ENCODE measurements at regions not wholly inside any gene's neighbourhood (a gene's known extent, or its start where the extent isn't known, plus 50 kb on each side); places are given as distances from the start of the nearest gene placed in this dataset.

GRCh38 chr6:139863964-139864363 is 489.5 kb upstream of the CITED2 start:
- Histone ChIP-seq H3K9ac (ENCODE audit: low read length) (no peak overlapping the region), H3K4me2 (ENCODE audit: low read length, poor library complexity, severe bottlenecking) (no peak overlapping the region), H3K27me3 (ENCODE audit: control insufficient read depth in 1 of 2, insufficient read depth in 1 of 2, low read length in 2 of 2) (no peaks in the 10 kb centered on the region), H3K79me1 (replicated peaks; ENCODE audit: low read length, poor library complexity, severe bottlenecking) (no peaks in the 10 kb centered on the region), H3K14ac (ENCODE audit: low read length in 2 of 2) (no peak overlapping the region), H2AK5ac (ENCODE audit: low read length, severe bottlenecking) (no peak overlapping the region), H3K27ac (ENCODE audit: low read length, poor library complexity, severe bottlenecking) (no peak overlapping the region), H3K9me3 (ENCODE audit: control insufficient read depth, low read length) (no peaks in the 10 kb centered on the region), H3K23ac (ENCODE audit: low read length in 2 of 2) (no peak overlapping the region), H3K4me3 (ENCODE audit: insufficient read depth in 1 of 2, low read depth in 1 of 2, low read length in 2 of 2) (no peak overlapping the region), H3K4ac (ENCODE audit: low read depth in 1 of 2, low read length in 2 of 2) (no peak overlapping the region), H2BK15ac (ENCODE audit: low read depth, poor library complexity, severe bottlenecking) (no peak overlapping the region), H2BK12ac (ENCODE audit: low read length in 2 of 2) (no peak overlapping the region), H3K4me1 (ENCODE audit: control insufficient read depth, insufficient read depth, low read depth, low read length) (peaks cover 1% of the 10 kb centered on the region), H2BK120ac (ENCODE audit: low read depth, low read length) (no peak overlapping the region), H4K91ac (ENCODE audit: low read length) (no peak overlapping the region), H3K36me3 (ENCODE audit: control insufficient read depth in 1 of 2, insufficient read depth in 2 of 2, low read depth in 1 of 2, low read length in 2 of 2) (no peaks in the 10 kb centered on the region), H2BK5ac (ENCODE audit: low read depth, low read length, poor library complexity, severe bottlenecking) (no peak overlapping the region), H4K8ac (ENCODE audit: low read length) (no peak overlapping the region), H3K18ac (ENCODE audit: low read depth in 1 of 2, low read length in 2 of 2) (no peak overlapping the region), H2AFZ (ENCODE audit: low read depth, low read length) (no peak overlapping the region)
- DNase-seq: no peak
- WGBS: no CpG with 5 or more reads among the region's 1 CpG

DNA sequence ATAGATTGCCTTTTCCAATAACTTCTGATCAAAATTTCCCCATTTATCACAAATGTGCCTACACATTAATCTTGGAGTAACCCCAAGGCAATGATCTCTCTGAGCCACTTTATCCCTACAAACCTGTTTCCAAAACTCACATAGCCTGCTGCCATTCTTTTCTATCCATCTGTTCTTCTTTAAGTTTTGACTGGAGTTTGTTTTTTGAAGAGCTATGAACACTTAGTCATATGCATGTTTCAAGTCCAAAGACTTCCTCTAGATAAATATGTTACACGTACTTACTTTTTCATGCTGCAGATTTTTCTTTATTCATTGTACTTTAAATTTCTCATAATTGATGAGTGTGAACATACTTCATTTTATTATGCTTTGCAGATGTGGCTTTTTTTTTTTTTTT is 488.9 kb upstream of the CITED2 start:
- H2BK120ac ChIP-seq (ENCODE audit: low read depth, low read length): no peak overlapping the region
- H3K27ac ChIP-seq (ENCODE audit: low read length, poor library complexity, severe bottlenecking): no peak overlapping the region
- no peak overlapping the region for H3K23ac ChIP-seq (ENCODE audit: low read length in 2 of 2)
- no peak for DNase-seq
- WGBS: no CpG with 5 or more reads among the region's 1 CpG
- H3K18ac ChIP-seq (ENCODE audit: low read depth in 1 of 2, low read length in 2 of 2): no peak overlapping the region
- H3K36me3 ChIP-seq (ENCODE audit: control insufficient read depth in 1 of 2, insufficient read depth in 2 of 2, low read depth in 1 of 2, low read length in 2 of 2): no peaks in the 10 kb centered on the region
- H4K8ac ChIP-seq (ENCODE audit: low read length): no peak overlapping the region
- H3K4ac ChIP-seq (ENCODE audit: low read depth in 1 of 2, low read length in 2 of 2): no peak overlapping the region
- no peak overlapping the region for H3K4me3 ChIP-seq (ENCODE audit: insufficient read depth in 1 of 2, low read depth in 1 of 2, low read length in 2 of 2)
- H3K27me3 ChIP-seq (ENCODE audit: control insufficient read depth in 1 of 2, insufficient read depth in 1 of 2, low read length in 2 of 2): no peaks in the 10 kb centered on the region
- no peak overlapping the region for H2BK15ac ChIP-seq (ENCODE audit: low read depth, poor library complexity, severe bottlenecking)
- no peak overlapping the region for H3K4me2 ChIP-seq (ENCODE audit: low read length, poor library complexity, severe bottlenecking)
- H2AK5ac ChIP-seq (ENCODE audit: low read length, severe bottlenecking): no peak overlapping the region
- no peak overlapping the region for H3K9ac ChIP-seq (ENCODE audit: low read length)
- H2BK5ac ChIP-seq (ENCODE audit: low read depth, low read length, poor library complexity, severe bottlenecking): no peak overlapping the region
- H3K79me1 ChIP-seq (replicated peaks; ENCODE audit: low read length, poor library complexity, severe bottlenecking): no peaks in the 10 kb centered on the region
- no peak overlapping the region for H2AFZ ChIP-seq (ENCODE audit: low read depth, low read length)
- no peak overlapping the region for H2BK12ac ChIP-seq (ENCODE audit: low read length in 2 of 2)
- H3K4me1 ChIP-seq (ENCODE audit: control insufficient read depth, insufficient read depth, low read depth, low read length): peaks cover 1% of the 10 kb centered on the region
- no peak overlapping the region for H3K14ac ChIP-seq (ENCODE audit: low read length in 2 of 2)
- H4K91ac ChIP-seq (ENCODE audit: low read length): no peak overlapping the region
- no peaks in the 10 kb centered on the region for H3K9me3 ChIP-seq (ENCODE audit: control insufficient read depth, low read length)

- H3K4me1 ChIP-seq (ENCODE audit: control insufficient read depth, insufficient read depth, low read depth, low read length): peaks cover 1% of the 10 kb centered on the region
- H3K4me3 ChIP-seq (ENCODE audit: insufficient read depth in 1 of 2, low read depth in 1 of 2, low read length in 2 of 2): no peak overlapping the region
- no peak overlapping the region for H2BK120ac ChIP-seq (ENCODE audit: low read depth, low read length)
- no peak overlapping the region for H2AK5ac ChIP-seq (ENCODE audit: low read length, severe bottlenecking)
- H3K79me1 ChIP-seq (replicated peaks; ENCODE audit: low read length, poor library complexity, severe bottlenecking): no peaks in the 10 kb centered on the region
- H2BK12ac ChIP-seq (ENCODE audit: low read length in 2 of 2): no peak overlapping the region
- no peak overlapping the region for H3K23ac ChIP-seq (ENCODE audit: low read length in 2 of 2)
- no peak overlapping the region for H3K18ac ChIP-seq (ENCODE audit: low read depth in 1 of 2, low read length in 2 of 2)
- no peak overlapping the region for H3K14ac ChIP-seq (ENCODE audit: low read length in 2 of 2)
- H3K4ac ChIP-seq (ENCODE audit: low read depth in 1 of 2, low read length in 2 of 2): no peak overlapping the region
- no peaks in the 10 kb centered on the region for H3K27me3 ChIP-seq (ENCODE audit: control insufficient read depth in 1 of 2, insufficient read depth in 1 of 2, low read length in 2 of 2)
- H3K4me2 ChIP-seq (ENCODE audit: low read length, poor library complexity, severe bottlenecking): no peak overlapping the region
- no peak overlapping the region for H4K8ac ChIP-seq (ENCODE audit: low read length)
- WGBS: 92% methylated on average over 2 of the region's 2 CpGs
- no peak for DNase-seq
- no peaks in the 10 kb centered on the region for H3K9me3 ChIP-seq (ENCODE audit: control insufficient read depth, low read length)
- H2BK15ac ChIP-seq (ENCODE audit: low read depth, poor library complexity, severe bottlenecking): no peak overlapping the region
- no peak overlapping the region for H2BK5ac ChIP-seq (ENCODE audit: low read depth, low read length, poor library complexity, severe bottlenecking)
- no peak overlapping the region for H3K9ac ChIP-seq (ENCODE audit: low read length)
- no peak overlapping the region for H4K91ac ChIP-seq (ENCODE audit: low read length)
- H2AFZ ChIP-seq (ENCODE audit: low read depth, low read length): no peak overlapping the region
- H3K36me3 ChIP-seq (ENCODE audit: control insufficient read depth in 1 of 2, insufficient read depth in 2 of 2, low read depth in 1 of 2, low read length in 2 of 2): no peaks in the 10 kb centered on the region
- no peak overlapping the region for H3K27ac ChIP-seq (ENCODE audit: low read length, poor library complexity, severe bottlenecking)
Measured at GRCh38 chr6:139862311-139862710, 487.9 kb upstream of the CITED2 start.

GRCh38 chr6:139860203-139860602 is 485.8 kb upstream of the CITED2 start:
- Histone ChIP-seq H3K27ac (ENCODE audit: low read length, poor library complexity, severe bottlenecking) (no peak overlapping the region), H3K23ac (ENCODE audit: low read length in 2 of 2) (no peak overlapping the region), H3K4me1 (ENCODE audit: control insufficient read depth, insufficient read depth, low read depth, low read length) (peaks cover 1% of the 10 kb centered on the region), H2BK5ac (ENCODE audit: low read depth, low read length, poor library complexity, severe bottlenecking) (no peak overlapping the region), H2AFZ (ENCODE audit: low read depth, low read length) (no peak overlapping the region), H3K4me2 (ENCODE audit: low read length, poor library complexity, severe bottlenecking) (no peak overlapping the region), H3K36me3 (ENCODE audit: control insufficient read depth in 1 of 2, insufficient read depth in 2 of 2, low read depth in 1 of 2, low read length in 2 of 2) (no peaks in the 10 kb centered on the region), H2BK12ac (ENCODE audit: low read length in 2 of 2) (no peak overlapping the region), H4K91ac (ENCODE audit: low read length) (no peak overlapping the region), H3K9ac (ENCODE audit: low read length) (no peak overlapping the region), H3K4me3 (ENCODE audit: insufficient read depth in 1 of 2, low read depth in 1 of 2, low read length in 2 of 2) (no peak overlapping the region), H2BK15ac (ENCODE audit: low read depth, poor library complexity, severe bottlenecking) (no peak overlapping the region), H3K27me3 (ENCODE audit: control insufficient read depth in 1 of 2, insufficient read depth in 1 of 2, low read length in 2 of 2) (no peaks in the 10 kb centered on the region), H2BK120ac (ENCODE audit: low read depth, low read length) (no peak overlapping the region), H3K4ac (ENCODE audit: low read depth in 1 of 2, low read length in 2 of 2) (no peak overlapping the region), H3K79me1 (replicated peaks; ENCODE audit: low read length, poor library complexity, severe bottlenecking) (no peaks in the 10 kb centered on the region), H3K9me3 (ENCODE audit: control insufficient read depth, low read length) (no peaks in the 10 kb centered on the region), H4K8ac (ENCODE audit: low read length) (no peak overlapping the region), H2AK5ac (ENCODE audit: low read length, severe bottlenecking) (no peak overlapping the region), H3K18ac (ENCODE audit: low read depth in 1 of 2, low read length in 2 of 2) (no peak overlapping the region), H3K14ac (ENCODE audit: low read length in 2 of 2) (no peak overlapping the region)
- 84% methylated on average over 4 of the region's 4 CpGs for WGBS
- no peak for DNase-seq
